SU-DHL-6 (cell line): ENCODE measurements at regions not wholly inside any gene's neighbourhood (a gene's known extent, or its start where the extent isn't known, plus 50 kb on each side); places are given as distances from the start of the nearest gene placed in this dataset.

Experiments used
- EZH2phosphoT487 ChIP-seq: fragments of 200-600 bp; sonication (generic), shearing (Covaris generic); conservative IDR thresholded peaks from 2 replicates; pipeline ENCODE4 v1.6.1; 2018; ENCODE audit warnings: mild to moderate bottlenecking, antibody characterized with exemption, low read length, moderate library complexity, mixed read lengths
- TF ChIP-seq, protein P1 (sequence below): fragments of 200-600 bp; sonication (generic); IDR thresholded peaks from one replicate; pipeline ENCODE4 v1.5.1; 2017; ENCODE audit warnings: antibody characterized with exemption, mild to moderate bottlenecking, low read length, moderate library complexity; ENCODE audit not compliant: insufficient read depth, poor library complexity, severe bottlenecking

DNA sequence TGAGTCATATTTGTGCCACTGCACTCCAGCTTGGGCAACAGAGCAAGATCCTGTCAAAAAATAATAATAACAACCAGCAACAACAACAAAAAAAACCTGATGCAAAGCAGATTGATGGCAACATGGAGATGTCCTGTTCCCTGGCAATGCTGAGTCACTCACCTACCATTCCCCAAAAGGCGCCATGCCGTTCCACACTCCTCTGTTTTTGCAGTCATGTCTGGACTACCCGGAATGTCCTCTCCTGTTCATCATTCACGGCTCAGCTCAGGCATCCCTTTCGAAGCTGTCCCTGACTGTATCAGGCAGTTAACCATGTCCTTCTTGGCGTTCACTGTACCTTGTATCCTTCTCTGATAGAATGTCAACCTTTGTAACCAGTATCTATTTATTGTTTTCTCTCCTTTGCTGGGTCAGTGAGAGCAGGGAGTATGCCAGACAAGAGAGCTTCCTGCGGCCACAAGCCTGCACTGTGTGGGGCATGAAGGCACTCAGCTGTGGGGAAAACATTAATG, 147.7 kb downstream of the ABCC12 start:
- TF ChIP-seq, protein P1, sequence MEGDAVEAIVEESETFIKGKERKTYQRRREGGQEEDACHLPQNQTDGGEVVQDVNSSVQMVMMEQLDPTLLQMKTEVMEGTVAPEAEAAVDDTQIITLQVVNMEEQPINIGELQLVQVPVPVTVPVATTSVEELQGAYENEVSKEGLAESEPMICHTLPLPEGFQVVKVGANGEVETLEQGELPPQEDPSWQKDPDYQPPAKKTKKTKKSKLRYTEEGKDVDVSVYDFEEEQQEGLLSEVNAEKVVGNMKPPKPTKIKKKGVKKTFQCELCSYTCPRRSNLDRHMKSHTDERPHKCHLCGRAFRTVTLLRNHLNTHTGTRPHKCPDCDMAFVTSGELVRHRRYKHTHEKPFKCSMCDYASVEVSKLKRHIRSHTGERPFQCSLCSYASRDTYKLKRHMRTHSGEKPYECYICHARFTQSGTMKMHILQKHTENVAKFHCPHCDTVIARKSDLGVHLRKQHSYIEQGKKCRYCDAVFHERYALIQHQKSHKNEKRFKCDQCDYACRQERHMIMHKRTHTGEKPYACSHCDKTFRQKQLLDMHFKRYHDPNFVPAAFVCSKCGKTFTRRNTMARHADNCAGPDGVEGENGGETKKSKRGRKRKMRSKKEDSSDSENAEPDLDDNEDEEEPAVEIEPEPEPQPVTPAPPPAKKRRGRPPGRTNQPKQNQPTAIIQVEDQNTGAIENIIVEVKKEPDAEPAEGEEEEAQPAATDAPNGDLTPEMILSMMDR = no peak
- TF ChIP-seq EZH2phosphoT487 = no peak
